Astrocyte of the cerebellum (primary cell): ENCODE measurements at regions not wholly inside any gene's neighbourhood (a gene's known extent, or its start where the extent isn't known, plus 50 kb on each side); places are given as distances from the start of the nearest gene placed in this dataset.

ENCODE experiments used
- DNase-seq: peaks from one replicate; pipeline ENCODE4 v3.0.0-alpha.2; 2011; ENCODE audit warnings: low read depth
- H3K4me3 ChIP-seq: 2 replicates; pipeline ENCODE4 v1.5.1; 2011; ENCODE audit warnings: mild to moderate bottlenecking, low read depth, low read length, moderate library complexity
- in situ Hi-C: cut with HindIII; loops from 2 replicates; pipeline ENCODE4 v1.10.0; 2017; ENCODE audit warnings: low sequenced_read_pairs
- TF ChIP-seq, protein P1 (sequence below): IDR thresholded peaks from 2 replicates; pipeline ENCODE4 v1.5.1; 2012; ENCODE audit warnings: low read length, low read depth, moderate library complexity, mild to moderate bottlenecking; ENCODE audit errors: missing control alignments

GRCh38 chr6:71403422-71404134 lies 115.0 kb downstream of the OGFRL1 start:
- in situ Hi-C loops = no loop called here
- H3K4me3 ChIP-seq = peak overlapping the region; percentile 2
- no peak for DNase-seq
- TF ChIP-seq, protein P1, sequence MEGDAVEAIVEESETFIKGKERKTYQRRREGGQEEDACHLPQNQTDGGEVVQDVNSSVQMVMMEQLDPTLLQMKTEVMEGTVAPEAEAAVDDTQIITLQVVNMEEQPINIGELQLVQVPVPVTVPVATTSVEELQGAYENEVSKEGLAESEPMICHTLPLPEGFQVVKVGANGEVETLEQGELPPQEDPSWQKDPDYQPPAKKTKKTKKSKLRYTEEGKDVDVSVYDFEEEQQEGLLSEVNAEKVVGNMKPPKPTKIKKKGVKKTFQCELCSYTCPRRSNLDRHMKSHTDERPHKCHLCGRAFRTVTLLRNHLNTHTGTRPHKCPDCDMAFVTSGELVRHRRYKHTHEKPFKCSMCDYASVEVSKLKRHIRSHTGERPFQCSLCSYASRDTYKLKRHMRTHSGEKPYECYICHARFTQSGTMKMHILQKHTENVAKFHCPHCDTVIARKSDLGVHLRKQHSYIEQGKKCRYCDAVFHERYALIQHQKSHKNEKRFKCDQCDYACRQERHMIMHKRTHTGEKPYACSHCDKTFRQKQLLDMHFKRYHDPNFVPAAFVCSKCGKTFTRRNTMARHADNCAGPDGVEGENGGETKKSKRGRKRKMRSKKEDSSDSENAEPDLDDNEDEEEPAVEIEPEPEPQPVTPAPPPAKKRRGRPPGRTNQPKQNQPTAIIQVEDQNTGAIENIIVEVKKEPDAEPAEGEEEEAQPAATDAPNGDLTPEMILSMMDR = no peak

- in situ Hi-C loops = no loop called here
- peak; percentile 72 for DNase-seq
- TF ChIP-seq, protein P1 = no peak
- no peak overlapping the region for H3K4me3 ChIP-seq
These were observed 115.7 kb downstream of the OGFRL1 start for GRCh38 chr6:71404145-71404966.

DNA sequence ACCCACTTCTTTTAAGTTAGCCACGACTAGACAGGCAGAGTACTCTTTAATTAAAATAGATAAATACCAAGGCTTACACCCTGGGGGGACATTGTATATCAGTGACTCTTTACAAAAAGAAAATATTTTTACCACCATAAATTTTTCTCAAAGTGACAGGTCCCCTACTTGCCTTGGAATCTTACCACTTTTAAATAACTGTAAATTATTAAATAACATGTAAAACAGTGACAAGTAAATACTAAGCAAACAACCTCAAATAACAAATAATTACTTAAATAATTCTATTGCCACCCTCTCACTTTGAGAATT lies 116.3 kb downstream of the OGFRL1 start:
- TF ChIP-seq, protein P1 = no peak
- H3K4me3 ChIP-seq = no peak overlapping the region
- DNase-seq = no peak
- in situ Hi-C loops = no loop called here

GRCh38 chr6:71405416-71405815 lies 116.8 kb downstream of the OGFRL1 start:
- TF ChIP-seq, protein P1 = no peak
- in situ Hi-C loops = no loop called here
- no peak for DNase-seq

DNA sequence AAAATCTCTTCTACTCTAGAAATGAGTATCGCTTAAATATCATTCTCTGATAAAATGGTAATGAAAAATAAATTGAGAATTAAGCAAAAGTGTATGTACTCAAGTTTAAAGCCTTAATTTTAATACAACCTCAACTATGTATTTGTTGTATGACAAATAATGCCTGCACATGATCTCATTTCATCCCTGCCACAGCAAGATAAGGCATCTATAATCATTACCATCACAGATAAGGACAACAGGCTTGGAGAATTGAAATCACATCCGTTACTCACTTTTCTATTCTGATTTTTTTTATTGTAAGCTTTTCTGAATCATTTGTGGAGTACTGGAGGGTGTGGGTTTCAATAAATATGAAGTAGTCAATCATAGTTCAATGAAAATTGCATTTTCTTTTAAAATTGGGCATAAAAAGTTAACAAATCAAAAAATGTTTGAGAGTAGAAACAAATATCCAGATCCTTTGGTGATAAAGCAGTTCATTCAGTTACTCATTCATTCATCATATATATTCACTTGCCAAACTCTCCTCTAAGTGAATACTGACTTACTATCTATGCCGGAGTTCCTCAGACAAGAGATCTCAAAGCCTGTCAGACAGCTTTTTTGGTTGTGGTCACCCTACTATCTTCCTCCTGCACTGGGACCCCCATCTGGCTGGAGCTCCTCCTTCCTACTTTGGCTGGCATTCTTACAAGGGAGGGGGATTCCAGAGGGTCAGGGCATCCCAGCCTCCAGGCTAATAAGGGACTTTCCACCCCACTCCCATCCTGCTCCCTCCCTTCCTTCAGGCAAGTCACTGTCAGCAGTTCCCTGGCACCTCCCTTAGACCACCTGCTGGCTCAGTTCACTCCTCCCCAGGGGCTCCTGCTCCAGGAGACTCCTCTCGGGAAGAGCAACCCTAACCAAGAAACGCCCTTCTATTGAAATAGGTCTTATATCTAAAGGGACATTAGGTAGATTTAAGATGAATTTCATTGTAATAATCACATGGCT lies 118.6 kb downstream of the OGFRL1 start:
- H3K4me3 ChIP-seq = no peak overlapping the region
- in situ Hi-C loops = no loop called here

More at GRCh38 chr6:71405416-71405815, 116.8 kb downstream of the OGFRL1 start:
- H3K4me3 ChIP-seq = no peak overlapping the region

More for the DNA sequence above, 118.6 kb downstream of the OGFRL1 start:
- TF ChIP-seq, protein P1 = no peak
- no peak for DNase-seq
